Ureter (tissue), 1 donor: ENCODE measurements at regions not wholly inside any gene's neighbourhood (a gene's known extent, or its start where the extent isn't known, plus 50 kb on each side); places are given as distances from the start of the nearest gene placed in this dataset.

Source experiments
- DNase-seq: peaks from one replicate; pipeline ENCODE4 v3.0.0-alpha.2; 2020; ENCODE audit warnings: low spot score
- donor health status: DM: yes; HTN: yes; CAD: no.

DNA sequence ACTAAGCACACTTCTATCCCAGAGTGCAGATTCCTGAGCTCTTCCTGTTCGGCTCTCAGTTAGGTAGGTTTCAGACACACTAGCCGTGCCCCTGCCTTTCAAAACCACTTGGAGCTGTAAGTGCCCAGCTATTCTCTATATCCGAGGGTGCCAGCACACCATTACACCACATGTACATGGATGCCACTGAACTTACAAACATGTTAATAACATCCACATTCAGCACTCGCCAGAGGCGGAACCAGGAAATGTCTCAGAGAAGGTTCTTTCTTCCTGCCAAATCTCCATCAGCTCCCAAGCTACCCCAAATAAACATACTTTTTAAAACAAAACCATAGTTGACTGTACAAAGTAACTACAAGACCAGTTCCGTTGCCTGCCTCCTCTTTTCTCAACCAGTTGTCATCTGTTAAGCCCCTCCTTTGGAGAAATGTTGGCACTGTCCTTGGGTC is 78.4 kb upstream of the CTTNBP2NL start:
- no peak for DNase-seq

- no peak for DNase-seq
Observed at GRCh38 chr1:112318263-112318662, 77.8 kb upstream of the CTTNBP2NL start.

DNA sequence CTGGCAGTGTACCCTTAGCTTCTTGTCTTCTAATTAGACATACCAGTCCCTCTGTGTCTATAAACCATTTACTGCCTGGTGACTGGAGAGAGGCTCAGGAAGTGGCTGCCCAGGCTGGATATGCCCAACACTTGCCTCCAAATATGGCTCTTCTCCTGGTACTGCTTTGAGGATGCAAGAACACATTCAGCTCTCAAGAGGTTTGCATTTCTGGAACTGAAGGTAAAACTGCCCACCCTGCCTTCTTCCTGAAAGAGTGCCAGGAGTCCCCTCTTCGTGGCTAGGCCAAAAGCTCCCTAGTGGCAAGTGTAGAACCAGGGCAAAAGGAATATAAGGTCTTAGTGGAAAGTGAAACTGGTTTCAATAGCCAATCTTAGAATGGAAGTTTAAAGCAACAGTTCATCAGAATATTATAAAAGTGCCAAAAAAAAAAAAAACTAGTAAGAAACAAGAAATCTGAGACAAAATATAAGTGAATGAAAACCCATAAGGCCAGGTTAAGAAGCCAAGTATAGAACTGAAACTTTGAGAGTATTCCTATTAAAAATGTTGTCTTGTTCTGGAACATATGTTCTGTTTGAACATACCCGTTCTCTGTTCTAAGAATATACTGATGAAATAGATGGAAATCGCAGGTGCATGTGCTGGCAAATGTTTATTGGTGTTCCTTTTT is 77.2 kb upstream of the CTTNBP2NL start:
- no peak for DNase-seq

DNA sequence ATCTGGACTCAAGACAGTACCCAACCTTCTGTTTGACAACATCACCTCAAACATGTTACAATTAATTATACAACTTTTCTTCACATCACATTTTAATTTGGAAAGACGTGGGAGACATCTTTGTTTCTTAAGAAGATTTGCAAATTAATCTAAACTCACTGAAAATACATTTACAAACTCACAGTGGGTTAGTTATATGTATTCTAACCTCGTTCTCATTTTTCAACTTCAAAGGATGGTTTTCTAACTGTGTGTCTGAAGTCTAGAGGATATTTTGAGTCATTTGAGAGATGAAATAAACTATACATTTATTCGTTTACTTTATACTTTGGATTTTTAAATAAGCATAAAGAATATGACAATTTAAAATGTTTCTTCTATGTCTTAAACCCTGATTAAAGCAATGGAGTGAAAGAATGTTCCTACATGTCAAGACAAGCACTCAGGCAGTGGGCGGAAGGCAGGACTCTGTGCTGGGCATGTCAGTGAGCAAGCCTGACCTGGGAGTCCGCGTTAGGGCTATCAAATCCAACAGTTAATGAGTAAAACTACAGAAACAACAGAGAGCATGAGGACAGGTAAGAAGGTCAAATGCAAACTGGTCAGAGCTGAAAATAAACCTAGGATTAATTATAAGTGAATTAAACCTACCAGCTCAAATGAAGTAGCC is 76.5 kb upstream of the CTTNBP2NL start:
- peak; percentile 54 for DNase-seq

- DNase-seq, result no peak
Observed at GRCh38 chr1:112320058-112320457, 76.0 kb upstream of the CTTNBP2NL start.

DNA sequence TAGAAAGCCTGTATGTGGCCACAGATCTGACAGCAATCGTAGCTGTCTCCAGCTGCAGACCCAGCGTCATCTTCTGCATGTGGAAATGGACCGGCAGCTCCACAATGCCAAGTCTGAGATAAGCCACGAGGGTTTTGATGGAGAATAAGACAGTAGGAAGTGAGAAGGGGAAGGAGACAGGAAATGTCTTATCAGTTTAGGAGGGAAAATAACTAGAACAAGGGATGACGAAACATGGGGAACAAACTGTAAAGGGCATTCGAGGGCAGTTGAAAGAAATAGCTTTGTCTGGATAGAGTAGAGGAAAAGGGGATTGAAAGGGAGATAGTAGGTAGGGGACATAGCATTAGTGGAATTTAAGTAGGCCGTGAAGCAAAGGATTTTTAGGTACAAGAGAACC is 74.0 kb upstream of the CTTNBP2NL start:
- no peak for DNase-seq

DNA sequence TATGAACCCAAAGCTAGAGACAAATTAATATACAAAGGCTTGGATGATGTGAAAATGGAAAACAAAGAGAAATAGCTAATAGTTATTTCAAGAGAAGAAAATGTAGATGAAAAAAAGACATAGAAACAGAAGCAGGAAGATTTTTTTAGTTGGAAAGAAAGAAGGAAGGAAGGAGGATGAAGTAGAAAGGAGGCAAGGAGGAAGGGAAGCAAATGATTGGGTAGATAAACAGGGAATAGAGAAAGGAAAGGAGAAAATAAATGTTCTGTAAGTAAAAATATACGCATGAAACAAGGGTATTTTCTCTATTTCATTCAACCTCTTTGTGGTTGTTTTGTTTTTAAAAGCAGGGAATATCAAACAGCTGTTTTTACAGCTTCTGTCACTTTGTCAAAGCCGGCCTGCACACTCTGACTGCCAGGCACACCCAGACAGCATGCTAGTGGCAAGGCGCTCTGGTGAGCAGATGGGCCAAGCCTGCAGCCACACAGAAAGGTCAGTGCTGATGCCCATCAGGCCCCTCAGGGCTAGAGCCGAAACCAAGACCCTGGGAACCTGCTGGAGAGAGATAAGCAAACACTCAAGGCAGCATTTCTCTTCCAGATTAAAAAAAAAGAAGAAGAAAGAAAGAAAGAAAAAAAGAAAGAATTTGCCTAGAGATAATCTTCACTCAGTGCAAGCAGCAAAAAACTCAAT is 72.9 kb upstream of the CTTNBP2NL start:
- DNase-seq, result no peak

DNA sequence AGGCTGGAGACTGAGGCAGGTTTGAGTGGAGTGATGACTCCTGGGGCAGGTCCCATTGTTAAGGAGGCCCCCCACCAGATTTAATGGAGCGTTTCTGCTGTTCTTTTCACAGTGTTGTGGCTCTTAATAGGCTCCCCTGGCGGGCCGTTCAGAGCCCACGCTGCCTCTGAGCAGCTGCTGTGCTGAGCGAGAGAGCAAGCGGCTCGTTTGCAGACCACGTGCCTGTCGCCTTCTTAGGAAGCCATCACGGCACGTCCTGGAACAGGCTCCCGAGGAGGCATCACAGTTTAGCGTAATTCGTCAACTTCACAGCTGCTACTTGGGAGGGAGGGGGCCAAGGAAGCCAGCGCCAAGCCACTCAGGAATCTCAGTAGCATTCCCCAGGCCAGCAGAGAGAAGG is 70.5 kb upstream of the CTTNBP2NL start:
- DNase-seq, result no peak

- DNase-seq, result no peak
Observed at GRCh38 chr1:112328600-112328999, 67.4 kb upstream of the CTTNBP2NL start.

GRCh38 chr1:112332176-112333150 is 63.6 kb upstream of the CTTNBP2NL start:
- no peak for DNase-seq

DNA sequence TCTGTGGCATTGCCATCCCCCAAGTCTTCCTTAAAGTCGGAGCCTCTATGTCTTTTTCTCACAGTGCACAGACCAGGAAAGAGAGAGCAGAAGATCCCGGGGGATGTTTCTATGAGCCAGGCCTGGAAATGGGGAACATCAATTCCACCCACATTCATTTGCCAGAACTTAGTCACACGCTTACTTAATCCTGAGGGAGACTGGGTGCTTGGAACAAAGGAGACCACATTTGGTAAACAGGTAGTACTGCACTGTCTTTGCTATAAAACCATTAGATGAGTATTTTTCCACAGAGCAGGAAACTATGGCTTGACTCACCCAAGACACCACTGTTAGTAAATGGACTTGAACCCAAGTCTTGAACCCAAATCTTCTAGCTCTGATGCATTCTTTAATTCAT is 60.7 kb upstream of the CTTNBP2NL start:
- DNase-seq, result no peak

DNA sequence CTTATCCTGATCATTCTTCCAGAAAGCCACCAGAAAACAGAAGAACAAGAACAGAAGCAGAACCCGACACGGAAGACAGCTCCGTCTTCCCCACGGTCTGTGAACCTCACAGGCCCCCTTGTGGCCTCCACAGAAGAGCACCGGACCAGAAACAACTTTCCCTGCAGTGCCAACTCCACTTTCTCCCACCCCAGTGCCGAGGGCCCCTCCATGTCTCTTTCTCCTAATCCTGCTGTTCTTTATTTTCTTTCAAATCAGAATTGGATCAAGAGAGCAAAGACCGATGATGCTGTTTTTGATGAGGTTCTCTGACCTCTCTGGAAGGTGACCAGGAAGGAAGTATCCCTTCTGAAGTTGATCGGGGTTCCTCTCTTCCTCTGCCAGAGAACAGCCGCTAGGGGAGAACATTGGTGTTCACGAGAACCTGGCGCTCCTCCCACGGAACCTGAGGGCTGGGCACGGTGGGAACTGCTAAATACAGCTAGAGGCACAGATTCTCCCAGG is 58.9 kb upstream of the CTTNBP2NL start:
- peak; percentile 54 for DNase-seq

- DNase-seq, result no peak
Observed at GRCh38 chr1:112341986-112342385, 54.0 kb upstream of the CTTNBP2NL start.

GRCh38 chr1:112342558-112342957 is 53.5 kb upstream of the CTTNBP2NL start:
- DNase-seq, result no peak

DNA sequence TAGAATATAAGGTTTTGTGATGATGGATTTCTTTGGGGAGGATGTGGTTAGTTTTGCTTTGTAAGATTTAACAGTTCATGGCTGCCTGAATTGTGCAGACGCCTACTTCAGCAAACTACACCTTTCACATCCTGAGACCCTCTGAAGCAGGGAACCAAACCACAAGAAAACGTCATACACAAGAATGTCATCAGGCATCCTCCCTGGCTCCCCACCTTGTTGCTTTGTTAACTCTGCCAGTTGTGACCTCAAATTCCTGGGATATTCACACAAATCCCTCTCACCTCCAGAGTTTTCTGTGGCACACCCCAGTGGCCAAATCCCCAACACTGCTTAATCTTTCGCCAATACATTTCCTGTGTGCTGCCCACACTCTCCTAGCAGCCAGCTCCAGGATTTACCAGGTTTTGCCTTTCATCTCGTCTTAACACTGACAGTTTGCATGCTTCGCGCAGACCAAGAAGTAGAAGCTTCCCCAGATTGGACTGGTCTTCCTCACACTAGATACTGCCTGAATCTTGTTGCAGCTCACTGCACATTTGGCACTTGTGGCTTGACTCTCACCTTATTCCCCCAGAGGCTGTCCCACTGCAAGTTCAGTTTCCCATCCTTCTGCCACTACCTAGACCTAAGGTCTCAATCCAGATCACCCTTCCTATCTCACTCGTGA is 51.1 kb upstream of the CTTNBP2NL start:
- no peak for DNase-seq
